IMR-90 (cell line): ENCODE measurements at regions not wholly inside any gene's neighbourhood (a gene's known extent, or its start where the extent isn't known, plus 50 kb on each side); places are given as distances from the start of the nearest gene placed in this dataset.

Experiments used
- ATAC-seq: fragments of 200-7000 bp; cut with Tn5 transposase; 2 replicates; pipeline ENCODE4 v1.9.1; 2020; ENCODE audit warnings: low read depth, mild to moderate bottlenecking, moderate library complexity
- BruUV-seq: library from RNA; stranded (reverse); fragments of 400-500 nt; replicated peaks from 2 replicates; lab custom pipeline; 2021; lab: Mats Ljungman, UMichigan
- CTCF ChIA-PET: fragments of 300-600 bp; formaldehyde crosslinking; extraction: SDS; loops from one replicate; lab custom pipeline; 2021; ENCODE audit warnings: antibody characterized with exemption; lab: Yijun Ruan, JAX
- POLR2A ChIA-PET: fragments of 300-600 bp; sonication (Branson Sonifier 250); formaldehyde crosslinking; loops from one replicate; lab custom pipeline; 2022; ENCODE audit warnings: antibody characterized with exemption; ENCODE audit not compliant: unreplicated experiment; lab: Charles Lee
- DNase-seq: peaks from one replicate; pipeline ENCODE4 v3.0.0; 2013
- H2AFZ ChIP-seq: replicated peaks from 2 replicates; pipeline ENCODE3; 2013; ENCODE audit warnings: low read length, mild to moderate bottlenecking; ENCODE audit not compliant: poor library complexity
- H2AK5ac ChIP-seq: 2 replicates; pipeline ENCODE4 v1.6.1; 2013; ENCODE audit warnings: low read depth, low read length, inconsistent platforms
- H2AK9ac ChIP-seq: replicated peaks from 2 replicates; pipeline ENCODE3; 2013; ENCODE audit warnings: mild to moderate bottlenecking, low read depth, low read length, moderate library complexity; ENCODE audit not compliant: poor library complexity
- H2BK120ac ChIP-seq: 2 replicates; pipeline ENCODE4 v1.6.1; 2013; ENCODE audit warnings: low read depth, low read length, inconsistent platforms
- H2BK15ac ChIP-seq: 3 replicates; pipeline ENCODE4 v1.6.1; 2013; ENCODE audit warnings: low read depth, low read length, inconsistent platforms
- H2BK20ac ChIP-seq: 2 replicates; pipeline ENCODE4 v1.6.1; 2013; ENCODE audit warnings: low read depth, mild to moderate bottlenecking, inconsistent platforms, low read length, moderate library complexity
- H2BK5ac ChIP-seq: 2 replicates; pipeline ENCODE4 v1.6.1; 2013; ENCODE audit warnings: mild to moderate bottlenecking, low read depth, low read length, inconsistent platforms; ENCODE audit not compliant: poor library complexity, severe bottlenecking
- H3K14ac ChIP-seq: replicated peaks from 2 replicates; pipeline ENCODE4 v1.6.1; 2013; ENCODE audit warnings: low read depth, low read length, inconsistent platforms
- H3K18ac ChIP-seq: 2 replicates; pipeline ENCODE4 v1.6.1; 2013; ENCODE audit warnings: low read depth, low read length, control low read depth
- H3K23ac ChIP-seq: 2 replicates; pipeline ENCODE4 v1.6.1; 2013; ENCODE audit warnings: low read depth, low read length, inconsistent platforms
- H3K27ac ChIP-seq: 2 replicates; pipeline ENCODE4 v1.5.1; 2013; ENCODE audit warnings: mild to moderate bottlenecking, control low read depth, low read length; ENCODE audit not compliant: insufficient read depth
- H3K27me3 ChIP-seq: 2 replicates; pipeline ENCODE4 v1.6.1; 2013; ENCODE audit warnings: low read length; ENCODE audit not compliant: control insufficient read depth, insufficient read depth
- H3K36me3 ChIP-seq: 2 replicates; pipeline ENCODE4 v1.6.1; 2013; ENCODE audit warnings: low read length, mixed read lengths; ENCODE audit not compliant: control insufficient read depth, insufficient read depth
- H3K4ac ChIP-seq: 2 replicates; pipeline ENCODE4 v1.6.1; 2013; ENCODE audit warnings: low read depth, low read length, inconsistent platforms
- H3K4me1 ChIP-seq: 2 replicates; pipeline ENCODE4 v1.6.1; 2013; ENCODE audit warnings: low read length, mixed read lengths; ENCODE audit not compliant: control insufficient read depth, insufficient read depth
- H3K4me2 ChIP-seq: 2 replicates; pipeline ENCODE4 v1.6.1; 2013; ENCODE audit warnings: low read depth, mild to moderate bottlenecking, control low read depth, low read length, moderate library complexity
- H3K4me3 ChIP-seq: 2 replicates; pipeline ENCODE4 v1.5.1; 2013; ENCODE audit warnings: low read depth, mild to moderate bottlenecking, control low read depth, low read length, moderate library complexity; ENCODE audit not compliant: insufficient read depth
- H3K56ac ChIP-seq: 2 replicates; pipeline ENCODE4 v1.6.1; 2013; ENCODE audit warnings: low read length, inconsistent platforms; ENCODE audit not compliant: insufficient read depth; ENCODE audit errors: extremely low read depth
- H3K79me1 ChIP-seq, 2 experiments: 2 replicates each; pipeline ENCODE4 v1.6.1; 2013; ENCODE audit warnings: low read length in 2 of 2, inconsistent platforms in 1 of 2, low read depth in 1 of 2
- H3K9ac ChIP-seq: 2 replicates; pipeline ENCODE4 v1.6.1; 2013; ENCODE audit warnings: low read depth, low read length, control low read depth
- H3K9me1 ChIP-seq: 2 replicates; pipeline ENCODE4 v1.6.1; 2013; ENCODE audit warnings: low read length, inconsistent platforms; ENCODE audit not compliant: insufficient read depth
- H3K9me3 ChIP-seq: 2 replicates; pipeline ENCODE4 v1.6.1; 2013; ENCODE audit warnings: low read length; ENCODE audit not compliant: control insufficient read depth, insufficient read depth
- H4K20me1 ChIP-seq: 2 replicates; pipeline ENCODE4 v1.6.1; 2013; ENCODE audit warnings: low read length, inconsistent platforms; ENCODE audit not compliant: insufficient read depth
- H4K5ac ChIP-seq: 2 replicates; pipeline ENCODE4 v1.6.1; 2013; ENCODE audit warnings: mild to moderate bottlenecking, low read depth, low read length, control low read depth
- H4K8ac ChIP-seq, 2 experiments: 2 replicates each; pipeline ENCODE4 v1.6.1; 2013; ENCODE audit warnings: low read depth in 2 of 2, low read length in 2 of 2, control low read depth in 1 of 2, inconsistent platforms in 1 of 2
- H4K91ac ChIP-seq: 2 replicates; pipeline ENCODE4 v1.6.1; 2013; ENCODE audit warnings: low read depth, low read length, inconsistent platforms; ENCODE audit not compliant: insufficient read depth
- BHLHE40 ChIP-seq: fragments of 150-350 bp; IDR thresholded peaks from 2 replicates; pipeline ENCODE4 v1.6.1; 2016; ENCODE audit warnings: mild to moderate bottlenecking, low read depth, low read length
- CEBPB ChIP-seq: IDR thresholded peaks from 2 replicates; pipeline ENCODE4 v1.6.1; 2012; ENCODE audit warnings: low read depth, low read length, improper control_type of control experiment
- CHD1 ChIP-seq: IDR thresholded peaks from 2 replicates; pipeline ENCODE4 v1.6.1; 2012; ENCODE audit warnings: low read depth, low read length, improper control_type of control experiment
- FOS ChIP-seq: fragments of 150-350 bp; IDR thresholded peaks from 2 replicates; pipeline ENCODE4 v1.6.1; 2016; ENCODE audit warnings: low read depth, low read length
- MAFK ChIP-seq: IDR thresholded peaks from 2 replicates; pipeline ENCODE4 v1.6.1; 2012; ENCODE audit warnings: low read depth, low read length, improper control_type of control experiment
- MAZ ChIP-seq: IDR thresholded peaks from 2 replicates; pipeline ENCODE4 v1.6.1; 2012; ENCODE audit warnings: low read depth, mild to moderate bottlenecking, low read length, improper control_type of control experiment, moderate library complexity, borderline replicate concordance
- MXI1 ChIP-seq: IDR thresholded peaks from 2 replicates; pipeline ENCODE4 v1.6.1; 2012; ENCODE audit warnings: low read depth, mild to moderate bottlenecking, low read length, moderate library complexity, borderline replicate concordance
- NFE2L2 ChIP-seq: fragments of 150-350 bp; IDR thresholded peaks from 2 replicates; pipeline ENCODE4 v1.6.1; 2016; ENCODE audit warnings: low read depth, mild to moderate bottlenecking, low read length
- POLR2A ChIP-seq: IDR thresholded peaks from 2 replicates; pipeline ENCODE4 v1.6.1; 2012; ENCODE audit warnings: mild to moderate bottlenecking, low read depth, low read length
- RAD21 ChIP-seq: IDR thresholded peaks from 2 replicates; pipeline ENCODE4 v1.6.1; 2012; ENCODE audit warnings: low read length, improper control_type of control experiment
- RCOR1 ChIP-seq: IDR thresholded peaks from 2 replicates; pipeline ENCODE4 v1.6.1; 2012; ENCODE audit warnings: mild to moderate bottlenecking, low read length, improper control_type of control experiment; ENCODE audit not compliant: insufficient replicate concordance
- RFX5 ChIP-seq: IDR thresholded peaks from 2 replicates; pipeline ENCODE4 v1.8.0; 2012; ENCODE audit warnings: low read depth, mild to moderate bottlenecking, low read length, moderate library complexity
- SMC3 ChIP-seq: fragments of 150-350 bp; IDR thresholded peaks from 2 replicates; pipeline ENCODE4 v1.6.1; 2016; ENCODE audit warnings: low read depth, mild to moderate bottlenecking, antibody characterized with exemption, low read length, moderate library complexity
- WGBS, 2 experiments: methylation state at CpG; one replicate each; pipeline versions ENCODE4 v1.1.5 to v1.1.7; 2013; ENCODE audit warnings: missing lambda C conversion rate in 2 of 2; ENCODE audit not compliant: insufficient read length in 1 of 2; ENCODE audit errors: extremely low coverage in 2 of 2; 5-methylcytosine and 5-hydroxymethylcytosine counted together
- dilution Hi-C: fragments of 300-500 bp; cut with HindIII; formaldehyde crosslinking; loops from one replicate; pipeline ENCODE4 v1.14.3; 2018; ENCODE audit warnings: low sequenced_read_pairs; ENCODE audit not compliant: unreplicated experiment
- in situ Hi-C: fragments of 300-500 bp; cut with MboI; formaldehyde crosslinking; loops from 3 replicates; pipeline ENCODE4 v1.14.3; 2019; ENCODE audit warnings: low sequenced_read_pairs, inconsistent platforms, mixed read lengths
- intact Hi-C: fragments of 100-400 bp; cut with micrococcal nuclease; formaldehyde crosslinking; loops from 2 replicates; pipeline ENCODE4 v1.10.0; 2022
- TF ChIP-seq, protein P1 (sequence below): conservative IDR thresholded peaks from 2 replicates; pipeline ENCODE4 v1.5.1; 2012; ENCODE audit warnings: mild to moderate bottlenecking, low read depth, low read length, improper control_type of control experiment
- TF ChIP-seq, protein P2 (sequence below): fragments of 150-350 bp; IDR thresholded peaks from 2 replicates; pipeline ENCODE4 v1.6.1; 2017; ENCODE audit warnings: mild to moderate bottlenecking, antibody characterized with exemption, low read length, low read depth
- TF ChIP-seq, protein P3 (sequence below): fragments of 150-350 bp; IDR thresholded peaks from 2 replicates; pipeline ENCODE4 v1.6.1; 2016; ENCODE audit warnings: low read depth, mild to moderate bottlenecking, low read length, moderate library complexity, borderline replicate concordance

DNA sequence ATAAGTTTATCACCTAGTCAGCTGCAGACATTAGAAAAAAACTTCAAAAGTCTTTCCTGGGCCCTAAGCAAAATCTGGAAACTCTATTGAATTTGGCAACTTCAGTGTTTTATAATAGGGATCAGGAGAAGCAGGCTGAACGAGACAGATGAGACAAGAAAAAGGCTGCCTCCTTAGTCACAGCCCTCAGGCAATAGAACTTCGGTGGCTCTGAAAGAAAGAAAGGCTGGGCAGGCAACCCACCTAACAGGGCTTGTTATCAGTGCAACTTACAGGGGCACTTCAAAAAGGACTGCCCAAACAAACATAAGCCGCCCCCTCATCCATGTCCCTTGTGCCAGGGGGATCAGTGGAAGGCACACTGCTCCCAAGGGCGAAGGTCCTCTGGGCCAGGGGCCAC, 657.9 kb upstream of the HS3ST5 start:
- H2BK20ac ChIP-seq = no peak overlapping the region
- WGBS, 2 experiments = 40% methylated on average over 2 of the region's 4 CpGs; no CpG with 5 or more reads in 1 of the 2 experiments
- H3K36me3 ChIP-seq = no peaks in the 10 kb centered on the region
- no peaks in the 10 kb centered on the region for H4K20me1 ChIP-seq
- H2BK15ac ChIP-seq = no peak overlapping the region
- ATAC-seq (no peak), DNase-seq (no peak)
- intact Hi-C loops (no loop called here), dilution Hi-C loops (no loop called here), in situ Hi-C loops (no loop called here)
- H2AK9ac ChIP-seq = no peak overlapping the region
- H3K79me1 ChIP-seq = no peaks in the 10 kb centered on the region
- H3K9me1 ChIP-seq = no peaks in the 10 kb centered on the region
- no peak overlapping the region for H3K4me3 ChIP-seq
- no peaks in the 10 kb centered on the region for H3K27me3 ChIP-seq
- no peak overlapping the region for H3K14ac ChIP-seq
- H3K18ac ChIP-seq = no peak overlapping the region
- no peak overlapping the region for H2BK120ac ChIP-seq
- BruUV-seq = no TSS peak
- no peak overlapping the region for H4K91ac ChIP-seq
- peaks cover 8% of the 10 kb centered on the region; the same call in 1 of the 2 replicates for H3K9me3 ChIP-seq
- no peak overlapping the region for H3K23ac ChIP-seq
- no peak overlapping the region for H2AK5ac ChIP-seq
- H3K56ac ChIP-seq = no peak overlapping the region
- no peak overlapping the region for H2BK5ac ChIP-seq
- CTCF ChIA-PET = no interaction called here
- POLR2A ChIA-PET = no interaction called here
- H3K4me2 ChIP-seq = no peak overlapping the region
- no peak overlapping the region for H3K27ac ChIP-seq
- H3K9ac ChIP-seq = no peak overlapping the region
- no peak overlapping the region for H4K8ac ChIP-seq
- H4K5ac ChIP-seq = no peak overlapping the region
- no peak overlapping the region for H3K4ac ChIP-seq
- TF ChIP-seq FOS = no peak
- TF ChIP-seq, protein P1, sequence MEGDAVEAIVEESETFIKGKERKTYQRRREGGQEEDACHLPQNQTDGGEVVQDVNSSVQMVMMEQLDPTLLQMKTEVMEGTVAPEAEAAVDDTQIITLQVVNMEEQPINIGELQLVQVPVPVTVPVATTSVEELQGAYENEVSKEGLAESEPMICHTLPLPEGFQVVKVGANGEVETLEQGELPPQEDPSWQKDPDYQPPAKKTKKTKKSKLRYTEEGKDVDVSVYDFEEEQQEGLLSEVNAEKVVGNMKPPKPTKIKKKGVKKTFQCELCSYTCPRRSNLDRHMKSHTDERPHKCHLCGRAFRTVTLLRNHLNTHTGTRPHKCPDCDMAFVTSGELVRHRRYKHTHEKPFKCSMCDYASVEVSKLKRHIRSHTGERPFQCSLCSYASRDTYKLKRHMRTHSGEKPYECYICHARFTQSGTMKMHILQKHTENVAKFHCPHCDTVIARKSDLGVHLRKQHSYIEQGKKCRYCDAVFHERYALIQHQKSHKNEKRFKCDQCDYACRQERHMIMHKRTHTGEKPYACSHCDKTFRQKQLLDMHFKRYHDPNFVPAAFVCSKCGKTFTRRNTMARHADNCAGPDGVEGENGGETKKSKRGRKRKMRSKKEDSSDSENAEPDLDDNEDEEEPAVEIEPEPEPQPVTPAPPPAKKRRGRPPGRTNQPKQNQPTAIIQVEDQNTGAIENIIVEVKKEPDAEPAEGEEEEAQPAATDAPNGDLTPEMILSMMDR = no peak
- no peak for TF ChIP-seq POLR2A
- TF ChIP-seq, protein P2, sequence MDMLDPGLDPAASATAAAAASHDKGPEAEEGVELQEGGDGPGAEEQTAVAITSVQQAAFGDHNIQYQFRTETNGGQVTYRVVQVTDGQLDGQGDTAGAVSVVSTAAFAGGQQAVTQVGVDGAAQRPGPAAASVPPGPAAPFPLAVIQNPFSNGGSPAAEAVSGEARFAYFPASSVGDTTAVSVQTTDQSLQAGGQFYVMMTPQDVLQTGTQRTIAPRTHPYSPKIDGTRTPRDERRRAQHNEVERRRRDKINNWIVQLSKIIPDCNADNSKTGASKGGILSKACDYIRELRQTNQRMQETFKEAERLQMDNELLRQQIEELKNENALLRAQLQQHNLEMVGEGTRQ = no peak
- no peak for TF ChIP-seq RFX5
- TF ChIP-seq SMC3 = no peak
- TF ChIP-seq MXI1 = no peak
- no peak for TF ChIP-seq CHD1
- TF ChIP-seq MAZ = no peak
- no peak for TF ChIP-seq NFE2L2
- TF ChIP-seq MAFK = no peak
- TF ChIP-seq BHLHE40 = no peak
- TF ChIP-seq RAD21 = no peak
- no peak for TF ChIP-seq CEBPB
- no peak for TF ChIP-seq RCOR1
- TF ChIP-seq, protein P3, sequence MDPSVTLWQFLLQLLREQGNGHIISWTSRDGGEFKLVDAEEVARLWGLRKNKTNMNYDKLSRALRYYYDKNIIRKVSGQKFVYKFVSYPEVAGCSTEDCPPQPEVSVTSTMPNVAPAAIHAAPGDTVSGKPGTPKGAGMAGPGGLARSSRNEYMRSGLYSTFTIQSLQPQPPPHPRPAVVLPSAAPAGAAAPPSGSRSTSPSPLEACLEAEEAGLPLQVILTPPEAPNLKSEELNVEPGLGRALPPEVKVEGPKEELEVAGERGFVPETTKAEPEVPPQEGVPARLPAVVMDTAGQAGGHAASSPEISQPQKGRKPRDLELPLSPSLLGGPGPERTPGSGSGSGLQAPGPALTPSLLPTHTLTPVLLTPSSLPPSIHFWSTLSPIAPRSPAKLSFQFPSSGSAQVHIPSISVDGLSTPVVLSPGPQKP = no peak
- no peak overlapping the region for H2AFZ ChIP-seq
- no peaks in the 10 kb centered on the region for H3K4me1 ChIP-seq
